Nephron (organoid): ENCODE measurements at regions not wholly inside any gene's neighbourhood (a gene's known extent, or its start where the extent isn't known, plus 50 kb on each side); places are given as distances from the start of the nearest gene placed in this dataset.

Experiments used
- H3K27ac Mint-ChIP-seq, 3 experiments: 2 replicates each; pipeline ENCODE4 v1.8.0; 2020; ENCODE audit warnings: mixed read lengths in 3 of 3, mild to moderate bottlenecking in 2 of 3, moderate library complexity in 1 of 3
- H3K27me3 Mint-ChIP-seq: 2 replicates; pipeline ENCODE4 v1.8.0; 2021; ENCODE audit warnings: low read depth, mild to moderate bottlenecking, moderate library complexity, mixed read lengths
- H3K36me3 Mint-ChIP-seq: 2 replicates; pipeline ENCODE4 v1.8.0; 2020; ENCODE audit warnings: low read depth, mixed read lengths
- H3K4me1 Mint-ChIP-seq: 2 replicates; pipeline ENCODE4 v1.8.0; 2020; ENCODE audit warnings: mixed read lengths
- H3K4me3 Mint-ChIP-seq, 3 experiments: 2 replicates each; pipeline ENCODE4 v1.8.0; 2020; ENCODE audit warnings: mild to moderate bottlenecking in 3 of 3, mixed read lengths in 3 of 3, moderate library complexity in 2 of 3
- H3K9me3 Mint-ChIP-seq: 2 replicates; pipeline ENCODE4 v1.8.0; 2020; ENCODE audit warnings: mixed read lengths
- CTCF ChIP-seq, 3 experiments: fragments of 200-600 bp; sonication (generic); IDR thresholded peaks; one replicate each; pipeline ENCODE4 v1.5.0; 2021; ENCODE audit warnings: antibody characterized with exemption in 3 of 3; ENCODE audit not compliant: unreplicated experiment in 3 of 3

DNA sequence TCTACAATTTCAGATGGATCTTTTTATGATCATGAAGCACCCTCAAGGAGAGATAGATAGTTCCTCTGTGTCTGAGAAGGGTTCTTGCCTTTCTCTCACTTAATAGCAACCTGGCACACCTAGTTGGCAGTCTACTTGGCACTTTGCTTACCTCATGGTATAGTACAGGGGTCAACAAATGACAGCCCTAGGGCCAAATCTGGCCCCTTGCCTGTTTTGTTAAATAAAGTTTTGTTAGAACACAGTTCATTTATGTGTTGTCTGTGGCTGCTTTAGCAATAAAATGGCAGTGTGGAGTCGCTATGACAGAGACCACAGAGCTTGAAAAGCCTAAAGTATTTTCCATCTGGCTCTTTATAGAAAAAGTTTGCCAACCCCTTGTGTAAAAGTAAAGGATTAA, 119.3 kb upstream of the CPEB4 start:
- H3K4me1 Mint-ChIP-seq = peaks cover 34% of the 10 kb centered on the region
- no peak for TF ChIP-seq CTCF (IDR thresholded peaks at IDR 0.05; ENCODE audit: unreplicated experiment in 3 of 3)
- peak overlapping the region in 1 of 3 experiments; percentile 28 for H3K27ac Mint-ChIP-seq
- no peaks in the 10 kb centered on the region for H3K36me3 Mint-ChIP-seq
- H3K9me3 Mint-ChIP-seq = no peaks in the 10 kb centered on the region
- H3K27me3 Mint-ChIP-seq = peaks cover 19% of the 10 kb centered on the region
- H3K4me3 Mint-ChIP-seq = no peak overlapping the region

- no peak for TF ChIP-seq CTCF (IDR thresholded peaks at IDR 0.05; ENCODE audit: unreplicated experiment in 3 of 3)
- Mint-ChIP-seq H3K4me3 (no peak overlapping the region), H3K27me3 (peaks cover 19% of the 10 kb centered on the region), H3K9me3 (no peaks in the 10 kb centered on the region), H3K4me1 (peaks cover 31% of the 10 kb centered on the region), H3K27ac (peak overlapping the region; percentile 18 to 93 (median 45)), H3K36me3 (no peaks in the 10 kb centered on the region)
These were observed 117.5 kb upstream of the CPEB4 start for GRCh38 chr5:173770637-173771036.

DNA sequence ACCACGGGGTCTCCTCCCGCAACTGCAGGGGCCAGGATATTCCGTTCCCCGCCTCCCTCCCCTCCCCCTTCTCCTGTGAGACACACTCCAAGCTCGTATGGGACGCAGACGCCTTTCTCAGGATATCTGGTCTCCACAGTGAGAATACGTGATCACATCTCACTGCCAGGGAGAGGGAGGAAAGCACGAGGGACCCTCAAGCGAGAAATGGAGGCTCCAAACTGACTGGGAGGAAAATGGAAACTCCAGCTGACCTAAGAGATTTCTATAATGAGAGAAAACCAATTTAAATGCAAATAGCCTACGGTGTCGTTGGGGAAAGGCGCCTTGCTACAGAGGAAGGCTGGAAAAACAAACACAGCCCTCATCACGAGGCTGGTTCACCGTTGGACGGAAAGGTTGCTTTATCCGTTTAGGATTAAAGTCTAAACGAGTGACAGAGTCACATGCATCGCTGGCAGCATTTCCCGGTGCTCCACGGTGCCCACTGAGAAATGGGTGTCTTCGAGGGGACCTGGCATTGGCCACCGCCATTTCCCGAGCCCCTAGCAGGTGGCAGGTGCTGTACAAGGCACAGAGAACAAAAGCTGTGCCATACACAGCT, 116.9 kb upstream of the CPEB4 start:
- no peaks in the 10 kb centered on the region for H3K9me3 Mint-ChIP-seq
- H3K27ac Mint-ChIP-seq = peak overlapping the region; percentile 45 to 93 (median 85)
- TF ChIP-seq CTCF (IDR thresholded peaks at IDR 0.05; ENCODE audit: unreplicated experiment in 3 of 3) = no peak
- H3K4me1 Mint-ChIP-seq = peaks cover 31% of the 10 kb centered on the region
- peak overlapping the region in 2 of 3 experiments; percentile 27 to 55 for H3K4me3 Mint-ChIP-seq
- peaks cover 19% of the 10 kb centered on the region for H3K27me3 Mint-ChIP-seq
- H3K36me3 Mint-ChIP-seq = no peaks in the 10 kb centered on the region

- Mint-ChIP-seq H3K27ac (peak overlapping the region; percentile 5 to 93 (median 85)), H3K4me1 (peaks cover 30% of the 10 kb centered on the region), H3K27me3 (peaks cover 19% of the 10 kb centered on the region), H3K4me3 (no peak overlapping the region), H3K9me3 (no peaks in the 10 kb centered on the region), H3K36me3 (no peaks in the 10 kb centered on the region)
- TF ChIP-seq CTCF (IDR thresholded peaks at IDR 0.05; ENCODE audit: unreplicated experiment in 3 of 3) = no peak
These were observed 116.3 kb upstream of the CPEB4 start for GRCh38 chr5:173771725-173772383.

DNA sequence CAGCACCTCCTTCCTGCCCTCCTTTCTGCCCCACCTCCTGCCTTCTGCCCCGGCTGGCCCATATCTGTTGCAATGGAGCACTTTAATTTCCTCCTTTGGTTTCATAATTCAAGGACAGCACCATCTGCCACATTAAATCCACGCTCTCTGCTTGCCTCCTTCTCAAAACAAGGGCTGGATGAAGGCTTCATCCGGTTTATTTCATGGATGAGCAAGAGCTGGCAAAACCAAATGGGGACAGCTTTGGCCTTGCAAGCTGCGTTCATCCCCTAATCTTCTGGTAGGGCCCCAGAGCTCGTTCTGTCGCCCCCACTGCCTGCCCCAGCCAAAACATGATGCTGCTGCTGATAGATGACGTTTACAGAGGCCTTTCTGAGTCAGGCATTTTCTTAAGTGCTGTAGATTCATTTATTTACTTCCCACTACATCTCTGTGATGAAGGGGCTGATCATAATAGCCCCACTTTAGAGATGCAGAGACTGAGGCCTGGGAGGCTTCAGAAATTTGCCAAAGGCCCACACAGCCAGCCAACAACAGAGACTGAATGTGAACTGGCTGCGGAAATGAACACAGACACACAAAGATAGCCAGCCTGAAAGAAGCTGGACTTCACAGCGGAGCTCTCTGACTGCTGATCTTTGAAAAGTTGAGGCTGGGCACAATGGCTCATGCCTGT, 115.6 kb upstream of the CPEB4 start:
- no peak for TF ChIP-seq CTCF (IDR thresholded peaks at IDR 0.05; ENCODE audit: unreplicated experiment in 3 of 3)
- H3K27ac Mint-ChIP-seq = peak overlapping the region; percentile 5 to 63 (median 7)
- H3K4me3 Mint-ChIP-seq = no peak overlapping the region
- peaks cover 33% of the 10 kb centered on the region for H3K4me1 Mint-ChIP-seq
- peaks cover 19% of the 10 kb centered on the region for H3K27me3 Mint-ChIP-seq
- no peaks in the 10 kb centered on the region for H3K36me3 Mint-ChIP-seq
- H3K9me3 Mint-ChIP-seq = no peaks in the 10 kb centered on the region
